Panc1 (cell line): ENCODE measurements at regions not wholly inside any gene's neighbourhood (a gene's known extent, or its start where the extent isn't known, plus 50 kb on each side); places are given as distances from the start of the nearest gene placed in this dataset.

ENCODE experiments used
- ATAC-seq: fragments of 200-7000 bp; cut with Tn5 transposase; 2 replicates; pipeline ENCODE4 v1.9.1; 2020; ENCODE audit warnings: mild to moderate bottlenecking, moderate library complexity
- BruUV-seq: library from RNA; stranded (reverse); fragments of 400-500 nt; replicated peaks from 2 replicates; lab custom pipeline; 2021; lab: Mats Ljungman, UMichigan
- CTCF ChIA-PET: fragments of 300-600 bp; sonication (Branson Sonifier 250); formaldehyde crosslinking; loops from one replicate; lab custom pipeline; 2022; ENCODE audit warnings: antibody characterized with exemption; lab: Charles Lee
- POLR2A ChIA-PET: fragments of 300-600 bp; sonication (Branson Sonifier 250); formaldehyde crosslinking; loops from one replicate; lab custom pipeline; 2022; ENCODE audit warnings: antibody characterized with exemption; lab: Charles Lee
- DNase-seq: peaks from one replicate; pipeline ENCODE4 v3.0.0-alpha.2; 2010; ENCODE audit warnings: low read depth, low spot score
- H3K27ac ChIP-seq: 2 replicates; pipeline ENCODE4 v1.5.1; 2011; ENCODE audit warnings: mild to moderate bottlenecking, low read length, inconsistent platforms
- H3K27me3 ChIP-seq: fragments of 200-500 bp; sonication (Bioruptor generic); 2 replicates; pipeline ENCODE4 v1.6.0; 2014; ENCODE audit warnings: low read length, inconsistent platforms; ENCODE audit not compliant: control insufficient read depth, insufficient read depth
- H3K36me3 ChIP-seq: fragments of 200-500 bp; sonication (Bioruptor generic); 2 replicates; pipeline ENCODE4 v1.5.1; 2014; ENCODE audit warnings: inconsistent platforms, mild to moderate bottlenecking, low read length, moderate library complexity; ENCODE audit not compliant: control insufficient read depth, insufficient read depth
- H3K4me1 ChIP-seq: 2 replicates; pipeline ENCODE4 v1.5.1; 2011; ENCODE audit warnings: inconsistent platforms, mild to moderate bottlenecking, low read length, moderate library complexity; ENCODE audit not compliant: control insufficient read depth, insufficient read depth
- H3K4me3 ChIP-seq, 2 experiments: 2 replicates each; pipeline ENCODE4 v1.5.1; 2011 to 2012; ENCODE audit warnings: low read depth in 2 of 2, low read length in 2 of 2, mild to moderate bottlenecking in 2 of 2, inconsistent platforms in 1 of 2, moderate library complexity in 1 of 2
- H3K9me3 ChIP-seq: fragments of 200-500 bp; sonication (Bioruptor generic); 2 replicates; pipeline ENCODE4 v1.5.1; 2014; ENCODE audit warnings: low read depth, mild to moderate bottlenecking, inconsistent platforms, low read length, moderate library complexity; ENCODE audit not compliant: control insufficient read depth, insufficient read depth
- POLR2AphosphoS5 ChIP-seq: IDR thresholded peaks from 2 replicates; pipeline ENCODE4 v1.6.1; 2012; ENCODE audit warnings: mild to moderate bottlenecking, low read depth, low read length, moderate library complexity
- SIN3A ChIP-seq: IDR thresholded peaks from 2 replicates; pipeline ENCODE4 v1.6.1; 2012; ENCODE audit warnings: low read depth, mild to moderate bottlenecking, low read length, moderate library complexity, borderline replicate concordance; ENCODE audit not compliant: insufficient read depth
- TCF7L2 ChIP-seq: IDR thresholded peaks from 2 replicates; pipeline ENCODE4 v1.6.1; 2011; ENCODE audit warnings: mild to moderate bottlenecking, low read depth, low read length, inconsistent platforms
- in situ Hi-C: cut with HindIII; loops from 2 replicates; pipeline ENCODE4 v1.10.0; 2016; ENCODE audit warnings: low sequenced_read_pairs, low pct_unique_long_range_greater_than_20kb
- intact Hi-C: fragments of 100-400 bp; cut with micrococcal nuclease; formaldehyde crosslinking; loops from one replicate; pipeline ENCODE4 v1.10.0; 2022; ENCODE audit not compliant: unreplicated experiment
- TF ChIP-seq, protein P1 (sequence below), 2 experiments: IDR thresholded peaks; 2 replicates each; pipeline ENCODE4 v1.6.1; 2011 to 2012; ENCODE audit warnings: low read depth in 2 of 2, control low read depth in 1 of 2, low read length in 1 of 2, mild to moderate bottlenecking in 1 of 2, moderate library complexity in 1 of 2; ENCODE audit not compliant: insufficient read depth in 1 of 2
- TF ChIP-seq, protein P2 (sequence below): fragments of 450-650 bp; IDR thresholded peaks from 2 replicates; pipeline ENCODE4 v1.5.1; 2017; ENCODE audit warnings: mild to moderate bottlenecking

DNA sequence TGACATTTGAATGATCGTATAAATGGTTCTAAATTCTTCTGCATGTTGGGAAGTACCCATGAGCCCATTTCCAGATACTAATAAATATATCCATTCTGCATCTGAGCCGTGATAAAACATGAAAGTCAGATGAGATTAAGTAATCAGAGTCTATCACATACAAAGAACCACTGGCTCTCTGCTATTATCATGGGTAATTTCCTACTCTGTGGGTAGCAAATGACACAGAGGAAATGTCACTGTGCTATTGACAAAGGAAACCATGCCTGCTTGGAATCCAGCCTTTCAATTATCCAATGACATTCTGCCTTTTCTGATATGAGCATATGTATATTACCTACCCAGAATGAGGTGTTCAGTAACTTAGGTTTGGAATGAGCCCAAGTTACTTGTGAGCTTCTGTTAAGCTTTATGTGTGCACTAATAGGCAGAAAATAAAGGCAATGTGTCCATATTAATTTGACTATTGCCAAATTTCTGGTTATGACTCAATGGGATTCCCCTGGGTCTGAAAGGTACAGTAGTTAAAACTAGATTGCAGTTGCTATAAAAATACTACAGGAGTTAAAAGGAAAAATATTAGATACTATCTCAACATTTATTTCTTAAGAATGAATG, 238.7 kb upstream of the KCNIP4 start:
- Histone ChIP-seq H3K4me1 (no peaks in the 10 kb centered on the region), H3K27me3 (no peaks in the 10 kb centered on the region), H3K4me3 (no peak overlapping the region), H3K36me3 (no peaks in the 10 kb centered on the region), H3K27ac (no peak overlapping the region), H3K9me3 (no peaks in the 10 kb centered on the region)
- ChIA-PET CTCF (no interaction called here), POLR2A (no interaction called here)
- TF ChIP-seq TCF7L2, result no peak
- no peak for TF ChIP-seq SIN3A
- TF ChIP-seq, protein P1, sequence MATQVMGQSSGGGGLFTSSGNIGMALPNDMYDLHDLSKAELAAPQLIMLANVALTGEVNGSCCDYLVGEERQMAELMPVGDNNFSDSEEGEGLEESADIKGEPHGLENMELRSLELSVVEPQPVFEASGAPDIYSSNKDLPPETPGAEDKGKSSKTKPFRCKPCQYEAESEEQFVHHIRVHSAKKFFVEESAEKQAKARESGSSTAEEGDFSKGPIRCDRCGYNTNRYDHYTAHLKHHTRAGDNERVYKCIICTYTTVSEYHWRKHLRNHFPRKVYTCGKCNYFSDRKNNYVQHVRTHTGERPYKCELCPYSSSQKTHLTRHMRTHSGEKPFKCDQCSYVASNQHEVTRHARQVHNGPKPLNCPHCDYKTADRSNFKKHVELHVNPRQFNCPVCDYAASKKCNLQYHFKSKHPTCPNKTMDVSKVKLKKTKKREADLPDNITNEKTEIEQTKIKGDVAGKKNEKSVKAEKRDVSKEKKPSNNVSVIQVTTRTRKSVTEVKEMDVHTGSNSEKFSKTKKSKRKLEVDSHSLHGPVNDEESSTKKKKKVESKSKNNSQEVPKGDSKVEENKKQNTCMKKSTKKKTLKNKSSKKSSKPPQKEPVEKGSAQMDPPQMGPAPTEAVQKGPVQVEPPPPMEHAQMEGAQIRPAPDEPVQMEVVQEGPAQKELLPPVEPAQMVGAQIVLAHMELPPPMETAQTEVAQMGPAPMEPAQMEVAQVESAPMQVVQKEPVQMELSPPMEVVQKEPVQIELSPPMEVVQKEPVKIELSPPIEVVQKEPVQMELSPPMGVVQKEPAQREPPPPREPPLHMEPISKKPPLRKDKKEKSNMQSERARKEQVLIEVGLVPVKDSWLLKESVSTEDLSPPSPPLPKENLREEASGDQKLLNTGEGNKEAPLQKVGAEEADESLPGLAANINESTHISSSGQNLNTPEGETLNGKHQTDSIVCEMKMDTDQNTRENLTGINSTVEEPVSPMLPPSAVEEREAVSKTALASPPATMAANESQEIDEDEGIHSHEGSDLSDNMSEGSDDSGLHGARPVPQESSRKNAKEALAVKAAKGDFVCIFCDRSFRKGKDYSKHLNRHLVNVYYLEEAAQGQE (IDR thresholded peaks at IDR 0.05; ENCODE audit: insufficient read depth in 1 of 2, low read depth in 2 of 2, low read length in 1 of 2), result no peak
- TF ChIP-seq POLR2AphosphoS5, result no peak
- TF ChIP-seq, protein P2, sequence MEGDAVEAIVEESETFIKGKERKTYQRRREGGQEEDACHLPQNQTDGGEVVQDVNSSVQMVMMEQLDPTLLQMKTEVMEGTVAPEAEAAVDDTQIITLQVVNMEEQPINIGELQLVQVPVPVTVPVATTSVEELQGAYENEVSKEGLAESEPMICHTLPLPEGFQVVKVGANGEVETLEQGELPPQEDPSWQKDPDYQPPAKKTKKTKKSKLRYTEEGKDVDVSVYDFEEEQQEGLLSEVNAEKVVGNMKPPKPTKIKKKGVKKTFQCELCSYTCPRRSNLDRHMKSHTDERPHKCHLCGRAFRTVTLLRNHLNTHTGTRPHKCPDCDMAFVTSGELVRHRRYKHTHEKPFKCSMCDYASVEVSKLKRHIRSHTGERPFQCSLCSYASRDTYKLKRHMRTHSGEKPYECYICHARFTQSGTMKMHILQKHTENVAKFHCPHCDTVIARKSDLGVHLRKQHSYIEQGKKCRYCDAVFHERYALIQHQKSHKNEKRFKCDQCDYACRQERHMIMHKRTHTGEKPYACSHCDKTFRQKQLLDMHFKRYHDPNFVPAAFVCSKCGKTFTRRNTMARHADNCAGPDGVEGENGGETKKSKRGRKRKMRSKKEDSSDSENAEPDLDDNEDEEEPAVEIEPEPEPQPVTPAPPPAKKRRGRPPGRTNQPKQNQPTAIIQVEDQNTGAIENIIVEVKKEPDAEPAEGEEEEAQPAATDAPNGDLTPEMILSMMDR, result no peak
- ATAC-seq (no peak), DNase-seq (no peak)
- intact Hi-C loops, result no loop called here
- BruUV-seq, result no TSS peak
- in situ Hi-C loops, result no loop called here

DNA sequence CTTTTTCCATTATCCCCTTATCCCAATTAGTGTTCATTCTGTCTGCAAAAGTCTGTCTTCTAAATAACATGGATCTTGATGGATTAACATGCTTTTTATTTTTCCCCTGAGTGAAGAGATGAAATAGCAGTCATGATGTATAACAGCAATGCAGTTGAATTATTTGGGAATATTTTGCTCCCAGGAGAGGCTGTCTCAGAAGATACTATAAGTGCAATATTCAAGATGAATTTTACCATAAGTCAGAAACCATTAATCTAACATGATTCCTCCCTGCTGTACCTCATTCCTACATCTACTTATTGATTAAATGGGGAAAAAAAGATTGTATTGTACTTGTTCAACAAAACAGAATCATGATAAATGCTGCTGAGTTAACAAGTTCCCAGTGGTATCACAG, 233.2 kb upstream of the KCNIP4 start:
- ChIA-PET POLR2A (no interaction called here), CTCF (no interaction called here)
- no peaks in the 10 kb centered on the region for H3K9me3 ChIP-seq
- in situ Hi-C loops (no loop called here), intact Hi-C loops (no loop called here)
- no peak overlapping the region for H3K4me3 ChIP-seq
- TF ChIP-seq TCF7L2, result no peak
- ATAC-seq (no peak), DNase-seq (no peak)
- BruUV-seq, result no TSS peak
- H3K4me1 ChIP-seq, result no peaks in the 10 kb centered on the region
- no peaks in the 10 kb centered on the region for H3K36me3 ChIP-seq
- no peak overlapping the region for H3K27ac ChIP-seq
- no peaks in the 10 kb centered on the region for H3K27me3 ChIP-seq

DNA sequence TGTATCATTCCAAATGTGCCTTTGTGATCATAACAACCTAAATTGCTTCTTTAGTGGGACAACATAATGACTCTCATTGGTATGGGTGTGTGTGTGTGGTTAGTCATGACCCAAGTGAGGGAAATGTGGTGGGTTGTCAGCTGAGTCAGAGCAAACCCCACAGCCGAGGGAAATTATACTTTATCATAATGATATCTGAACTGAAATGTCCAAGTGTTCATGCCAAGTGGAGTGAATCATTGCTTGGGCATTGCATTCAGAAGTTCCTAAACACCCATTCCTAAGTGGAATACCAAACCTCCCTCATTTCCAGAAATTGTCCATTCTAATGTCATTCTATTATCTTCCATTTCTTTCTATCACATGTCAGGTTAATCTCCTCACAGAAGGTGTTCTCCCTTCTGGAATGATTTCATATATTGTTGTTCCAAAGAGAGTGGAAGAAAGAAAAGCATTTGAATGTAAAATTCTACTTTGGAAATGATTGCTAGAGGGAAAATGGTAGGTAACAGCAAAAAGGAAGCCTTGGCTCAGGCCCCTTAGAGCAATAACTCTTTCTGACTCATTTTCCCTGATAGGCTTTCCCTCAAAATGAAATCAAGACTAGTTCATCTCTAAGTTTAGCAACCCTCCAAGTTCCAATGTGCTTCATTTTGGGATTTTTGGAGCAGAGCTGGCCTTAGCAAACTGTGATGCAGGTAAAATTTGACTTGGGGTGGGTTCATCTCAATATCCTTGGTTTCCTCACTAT, 230.7 kb upstream of the KCNIP4 start:
- no peak overlapping the region for H3K4me3 ChIP-seq
- H3K27ac ChIP-seq, result no peak overlapping the region
- in situ Hi-C loops (no loop called here), intact Hi-C loops (no loop called here)
- H3K36me3 ChIP-seq, result no peaks in the 10 kb centered on the region
- no peaks in the 10 kb centered on the region for H3K9me3 ChIP-seq
- CTCF ChIA-PET, result no interaction called here
- ATAC-seq (no peak), DNase-seq (no peak)
- no peaks in the 10 kb centered on the region for H3K4me1 ChIP-seq
- no peak for TF ChIP-seq SIN3A
- TF ChIP-seq, protein P1 (IDR thresholded peaks at IDR 0.05; ENCODE audit: insufficient read depth in 1 of 2, low read depth in 2 of 2, low read length in 1 of 2), result no peak
- TF ChIP-seq, protein P2, result no peak
- no peak for TF ChIP-seq TCF7L2
- no peak for TF ChIP-seq POLR2AphosphoS5
- no TSS peak for BruUV-seq
- POLR2A ChIA-PET, result no interaction called here
- no peaks in the 10 kb centered on the region for H3K27me3 ChIP-seq
